DMS79 treated with DMSO at 0.1 percent for 48 hours (cell line): ENCODE measurements at regions not wholly inside any gene's neighbourhood (a gene's known extent, or its start where the extent isn't known, plus 50 kb on each side); places are given as distances from the start of the nearest gene placed in this dataset.

Experiments
- DNase-seq: peaks from one replicate; lab custom pipeline; 2025; lab: John Stamatoyannopoulos, UW

DNA sequence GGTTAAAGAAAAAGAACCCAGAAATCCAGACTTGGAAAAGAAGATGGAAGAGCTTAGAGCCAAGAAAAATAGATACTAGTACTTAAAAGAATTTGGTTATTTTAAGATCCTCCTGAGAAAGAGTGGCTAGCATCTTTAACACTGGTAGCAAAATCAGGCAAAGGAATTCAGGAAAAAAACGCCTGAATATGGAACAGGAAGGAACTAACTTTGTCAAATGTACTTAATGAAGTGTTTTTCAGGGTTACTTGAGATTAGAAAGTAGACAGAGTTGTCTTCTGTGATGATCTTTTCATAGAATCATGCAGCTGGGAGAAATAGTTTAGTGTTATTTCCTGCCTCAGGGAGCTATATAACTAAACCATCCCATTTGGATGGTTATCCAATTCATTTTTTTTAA, 50.8 kb upstream of the SASH1 start:
- DNase-seq = no peak
